A549 (cell line): ENCODE measurements at regions not wholly inside any gene's neighbourhood (a gene's known extent, or its start where the extent isn't known, plus 50 kb on each side); places are given as distances from the start of the nearest gene placed in this dataset.

Experiments used
- CBX2 ChIP-seq: fragments of 200-600 bp; sonication (generic); IDR thresholded peaks from 2 replicates; pipeline ENCODE4 v1.6.1; 2016; ENCODE audit warnings: low read depth, mild to moderate bottlenecking, borderline replicate concordance
- CEBPB ChIP-seq, 2 experiments: fragments of >200 bp in 1 of 2; sonication (Bioruptor Twin) in 1 of 2; formaldehyde crosslinking in 1 of 2; IDR thresholded peaks; 2 replicates each; pipeline ENCODE4 v1.6.1; 2012 to 2016
- FOSL2 ChIP-seq, 2 experiments: fragments of 450-650 bp in 1 of 2; fragments of >200 bp in 1 of 2; sonication (Bioruptor Twin) in 1 of 2; formaldehyde crosslinking; IDR thresholded peaks; 2 replicates each; pipeline versions ENCODE4 v1.5.0 to v1.6.1; 2016 to 2020; ENCODE audit warnings: mild to moderate bottlenecking in 1 of 2, moderate library complexity in 1 of 2
- HOXA7 ChIP-seq: fragments of 250-450 bp; sonication (Bioruptor Pico); IDR thresholded peaks from 2 replicates; pipeline ENCODE4 v1.5.0; 2020; ENCODE audit warnings: mild to moderate bottlenecking, moderate library complexity
- POLR2A ChIP-seq: IDR thresholded peaks from 2 replicates; pipeline ENCODE4 v1.6.1; 2012; ENCODE audit warnings: mild to moderate bottlenecking, low read length
- RAD21 ChIP-seq, 2 experiments: fragments of >200 bp in 1 of 2; sonication (Bioruptor Twin) in 1 of 2; formaldehyde crosslinking in 1 of 2; IDR thresholded peaks in 1 of 2; conservative IDR thresholded peaks in 1 of 2; 2 replicates in 1 of 2; 3 replicates in 1 of 2; pipeline ENCODE4 v1.6.1; 2012 to 2018; ENCODE audit warnings: inconsistent platforms in 1 of 2
- RCOR1 ChIP-seq: fragments of 150-350 bp; IDR thresholded peaks from 2 replicates; pipeline ENCODE4 v1.6.1; 2014; ENCODE audit warnings: antibody characterized with exemption, low read length, low read depth
- SMC3 ChIP-seq: fragments of >200 bp; sonication (Bioruptor Twin); formaldehyde crosslinking; IDR thresholded peaks from 3 replicates; pipeline ENCODE4 v1.6.1; 2018; ENCODE audit warnings: inconsistent platforms
- TF ChIP-seq, protein P1 (sequence below): fragments of >200 bp; sonication (Bioruptor Twin); formaldehyde crosslinking; IDR thresholded peaks from 3 replicates; pipeline ENCODE4 v1.5.1; 2016
- TF ChIP-seq, protein P2 (sequence below): IDR thresholded peaks from 2 replicates; pipeline ENCODE4 v1.6.1; 2012
- TF ChIP-seq, protein P3 (sequence below): fragments of 200-600 bp; sonication (generic); IDR thresholded peaks from 2 replicates; pipeline ENCODE4 v1.6.1; 2016; ENCODE audit warnings: antibody characterized with exemption, mild to moderate bottlenecking, moderate library complexity

DNA sequence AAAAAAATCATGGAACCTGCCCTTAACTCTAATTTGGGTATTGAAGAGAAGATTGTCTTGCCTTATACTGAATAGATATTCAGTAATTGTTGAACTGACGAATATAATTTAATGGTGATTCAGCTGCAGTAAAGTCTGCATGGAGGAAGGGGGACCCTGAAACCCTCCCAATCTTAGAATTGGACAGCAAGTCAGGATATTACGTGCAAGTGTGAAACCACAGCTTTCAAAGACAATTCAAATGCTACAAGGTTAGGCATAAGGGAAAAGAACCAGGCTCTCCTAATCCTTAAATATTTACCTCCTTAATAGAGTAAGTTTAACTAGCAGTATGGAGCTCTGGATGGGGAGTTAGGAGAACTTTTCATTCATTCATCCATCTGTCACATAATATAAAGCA lies 226.9 kb upstream of the TNP1 start:
- TF ChIP-seq HOXA7 (CRISPR knock-in tag) (no peak), CEBPB (IDR thresholded peaks at IDR 0.05) (no peak), FOSL2 (IDR thresholded peaks at IDR 0.05) (no peak), FOSL2 (CRISPR knock-in tag; IDR thresholded peaks at IDR 0.05) (no peak), SMC3 (no peak), RAD21 (conservative IDR thresholded peaks at IDR 0.05 in 1 of 2, IDR thresholded peaks at IDR 0.05 in 1 of 2) (no peak), POLR2A (no peak), RCOR1 (no peak), CBX2 (no peak)
- TF ChIP-seq, protein P1, sequence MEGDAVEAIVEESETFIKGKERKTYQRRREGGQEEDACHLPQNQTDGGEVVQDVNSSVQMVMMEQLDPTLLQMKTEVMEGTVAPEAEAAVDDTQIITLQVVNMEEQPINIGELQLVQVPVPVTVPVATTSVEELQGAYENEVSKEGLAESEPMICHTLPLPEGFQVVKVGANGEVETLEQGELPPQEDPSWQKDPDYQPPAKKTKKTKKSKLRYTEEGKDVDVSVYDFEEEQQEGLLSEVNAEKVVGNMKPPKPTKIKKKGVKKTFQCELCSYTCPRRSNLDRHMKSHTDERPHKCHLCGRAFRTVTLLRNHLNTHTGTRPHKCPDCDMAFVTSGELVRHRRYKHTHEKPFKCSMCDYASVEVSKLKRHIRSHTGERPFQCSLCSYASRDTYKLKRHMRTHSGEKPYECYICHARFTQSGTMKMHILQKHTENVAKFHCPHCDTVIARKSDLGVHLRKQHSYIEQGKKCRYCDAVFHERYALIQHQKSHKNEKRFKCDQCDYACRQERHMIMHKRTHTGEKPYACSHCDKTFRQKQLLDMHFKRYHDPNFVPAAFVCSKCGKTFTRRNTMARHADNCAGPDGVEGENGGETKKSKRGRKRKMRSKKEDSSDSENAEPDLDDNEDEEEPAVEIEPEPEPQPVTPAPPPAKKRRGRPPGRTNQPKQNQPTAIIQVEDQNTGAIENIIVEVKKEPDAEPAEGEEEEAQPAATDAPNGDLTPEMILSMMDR, result no peak
- TF ChIP-seq, protein P2, sequence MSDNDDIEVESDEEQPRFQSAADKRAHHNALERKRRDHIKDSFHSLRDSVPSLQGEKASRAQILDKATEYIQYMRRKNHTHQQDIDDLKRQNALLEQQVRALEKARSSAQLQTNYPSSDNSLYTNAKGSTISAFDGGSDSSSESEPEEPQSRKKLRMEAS, result no peak
- TF ChIP-seq, protein P3, sequence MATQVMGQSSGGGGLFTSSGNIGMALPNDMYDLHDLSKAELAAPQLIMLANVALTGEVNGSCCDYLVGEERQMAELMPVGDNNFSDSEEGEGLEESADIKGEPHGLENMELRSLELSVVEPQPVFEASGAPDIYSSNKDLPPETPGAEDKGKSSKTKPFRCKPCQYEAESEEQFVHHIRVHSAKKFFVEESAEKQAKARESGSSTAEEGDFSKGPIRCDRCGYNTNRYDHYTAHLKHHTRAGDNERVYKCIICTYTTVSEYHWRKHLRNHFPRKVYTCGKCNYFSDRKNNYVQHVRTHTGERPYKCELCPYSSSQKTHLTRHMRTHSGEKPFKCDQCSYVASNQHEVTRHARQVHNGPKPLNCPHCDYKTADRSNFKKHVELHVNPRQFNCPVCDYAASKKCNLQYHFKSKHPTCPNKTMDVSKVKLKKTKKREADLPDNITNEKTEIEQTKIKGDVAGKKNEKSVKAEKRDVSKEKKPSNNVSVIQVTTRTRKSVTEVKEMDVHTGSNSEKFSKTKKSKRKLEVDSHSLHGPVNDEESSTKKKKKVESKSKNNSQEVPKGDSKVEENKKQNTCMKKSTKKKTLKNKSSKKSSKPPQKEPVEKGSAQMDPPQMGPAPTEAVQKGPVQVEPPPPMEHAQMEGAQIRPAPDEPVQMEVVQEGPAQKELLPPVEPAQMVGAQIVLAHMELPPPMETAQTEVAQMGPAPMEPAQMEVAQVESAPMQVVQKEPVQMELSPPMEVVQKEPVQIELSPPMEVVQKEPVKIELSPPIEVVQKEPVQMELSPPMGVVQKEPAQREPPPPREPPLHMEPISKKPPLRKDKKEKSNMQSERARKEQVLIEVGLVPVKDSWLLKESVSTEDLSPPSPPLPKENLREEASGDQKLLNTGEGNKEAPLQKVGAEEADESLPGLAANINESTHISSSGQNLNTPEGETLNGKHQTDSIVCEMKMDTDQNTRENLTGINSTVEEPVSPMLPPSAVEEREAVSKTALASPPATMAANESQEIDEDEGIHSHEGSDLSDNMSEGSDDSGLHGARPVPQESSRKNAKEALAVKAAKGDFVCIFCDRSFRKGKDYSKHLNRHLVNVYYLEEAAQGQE, result no peak
